ENCODE measurements at regions not wholly inside any gene's neighbourhood (a gene's known extent, or its start where the extent isn't known, plus 50 kb on each side); places are given as distances from the start of the nearest gene placed in this dataset.
"Not testable (repeated sequence)": the region's sequence is repeated elsewhere in the genome, so short reads cannot be mapped to it uniquely, and the experiment has no call there.

GRCh38 chr4:53902786-53903185 lies 161.6 kb downstream of the CHIC2 start:
- no peak overlapping the region for H3K27ac ChIP-seq
- no peak overlapping the region for H3K4me2 ChIP-seq
- no peak overlapping the region for H3K4me3 ChIP-seq
- H3K36me3 ChIP-seq: no peaks in the 10 kb centered on the region
- no peaks in the 10 kb centered on the region for H3K9me3 ChIP-seq (replicated peaks in 1 of 11)
- TF ChIP-seq Cebpa-rat (IDR thresholded peaks at IDR 0.05): no peak
- H4K20me1 ChIP-seq: no peaks in the 10 kb centered on the region
- peaks cover 11 to 21% (median 12%) of the 10 kb centered on the region in 10 experiments; a peak in 17 of 20 replicates for H3K4me1 ChIP-seq
- no peak overlapping the region for H3K9ac ChIP-seq
- H3K27me3 ChIP-seq: no peaks in the 10 kb centered on the region

DNA sequence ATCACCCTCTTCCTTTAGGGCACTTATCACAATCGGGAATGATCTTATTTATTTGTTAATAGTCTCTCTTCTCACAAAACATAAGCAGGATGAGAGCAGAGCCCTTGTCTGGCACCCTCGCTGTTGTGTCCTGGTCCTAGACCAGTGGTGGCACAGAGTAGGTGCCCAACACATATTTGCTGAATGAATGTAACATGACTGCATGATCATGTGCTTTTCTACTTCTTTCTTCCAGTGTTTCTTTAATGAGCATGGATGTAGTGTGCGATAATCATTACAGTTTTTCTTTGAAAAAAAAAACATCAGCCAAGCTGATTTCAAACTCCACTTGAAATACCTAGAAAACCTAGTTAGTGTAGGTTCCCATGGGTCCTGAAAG lies 164.1 kb downstream of the CHIC2 start:
- H3K4me1 ChIP-seq: peaks cover 0 to 7% (median 0%) of the 10 kb centered on the region in 10 experiments; a peak in 4 of 20 replicates
- no peak overlapping the region for H3K9ac ChIP-seq
- H3K36me3 ChIP-seq: no peaks in the 10 kb centered on the region
- no peaks in the 10 kb centered on the region for H4K20me1 ChIP-seq
- no peak overlapping the region for H3K4me3 ChIP-seq
- H3K27ac ChIP-seq: no peak overlapping the region
- no peak for TF ChIP-seq Cebpa-rat (IDR thresholded peaks at IDR 0.05)
- H3K9me3 ChIP-seq (replicated peaks in 1 of 11): no peaks in the 10 kb centered on the region
- H3K27me3 ChIP-seq: no peaks in the 10 kb centered on the region
- 0 out of 22 replicates have a peak overlapping the region, but pooled peaks of 1 of the 11 experiments have one; percentile 10 for H3K4me2 ChIP-seq

DNA sequence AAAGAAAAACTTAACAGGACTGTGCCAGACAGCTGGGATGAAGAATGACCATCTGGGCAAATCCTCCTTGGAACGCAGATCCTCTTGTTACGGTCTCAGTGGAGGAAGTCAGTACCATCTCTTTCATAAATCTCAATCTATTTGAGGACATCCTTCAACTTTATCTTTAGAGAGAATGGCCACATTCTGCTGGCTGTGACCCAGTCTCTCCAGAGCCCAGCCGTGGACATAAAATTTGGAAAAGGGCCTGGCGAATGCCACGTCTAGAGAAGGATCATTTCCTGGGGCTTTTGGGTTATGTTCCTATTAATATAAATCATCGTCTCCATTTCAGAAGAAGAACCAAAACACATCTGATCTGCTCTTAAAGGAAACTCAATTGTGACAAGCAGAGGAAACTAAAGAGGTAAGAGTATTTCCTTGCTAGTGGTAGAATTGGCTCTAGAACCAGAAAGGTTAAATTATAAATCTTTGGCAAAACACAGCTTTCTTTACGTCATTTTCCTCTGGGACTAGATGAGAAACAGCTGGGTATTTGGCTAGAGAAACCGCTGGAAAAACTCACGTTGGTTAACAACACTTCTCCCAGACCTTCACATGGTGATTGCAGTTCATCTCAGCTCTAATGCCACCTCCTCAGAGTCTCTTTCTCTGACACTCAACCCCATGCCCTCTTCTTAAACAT lies 164.7 kb downstream of the CHIC2 start:
- peaks cover 0 to 2% (median 0%) of the 10 kb centered on the region in 10 experiments; a peak in 2 of 20 replicates for H3K4me1 ChIP-seq
- H4K20me1 ChIP-seq: no peaks in the 10 kb centered on the region
- TF ChIP-seq Cebpa-rat (IDR thresholded peaks at IDR 0.05): no peak
- H3K9ac ChIP-seq: no peak overlapping the region
- H3K9me3 ChIP-seq (replicated peaks in 1 of 11): no peaks in the 10 kb centered on the region
- H3K36me3 ChIP-seq: no peaks in the 10 kb centered on the region
- H3K4me3 ChIP-seq: no peak overlapping the region
- no peaks in the 10 kb centered on the region for H3K27me3 ChIP-seq
- H3K27ac ChIP-seq: no peak overlapping the region
- H3K4me2 ChIP-seq: 0 out of 22 replicates have a peak overlapping the region, but pooled peaks of 1 of the 11 experiments have one; percentile 10

GRCh38 chr4:53895137-53895536 lies 169.3 kb downstream of the CHIC2 start:
- H3K36me3 ChIP-seq: no peaks in the 10 kb centered on the region
- H3K4me3 ChIP-seq: no peak overlapping the region
- no peak overlapping the region for H3K9ac ChIP-seq
- peaks cover 0 to 9% (median 7%) of the 10 kb centered on the region in 10 experiments; a peak in 8 of 20 replicates for H3K4me1 ChIP-seq
- H4K20me1 ChIP-seq: no peaks in the 10 kb centered on the region
- no peaks in the 10 kb centered on the region for H3K27me3 ChIP-seq
- H3K9me3 ChIP-seq (replicated peaks in 1 of 11): no peaks in the 10 kb centered on the region
- no peak overlapping the region for H3K27ac ChIP-seq
- no peak overlapping the region for H3K4me2 ChIP-seq
- TF ChIP-seq Cebpa-rat (IDR thresholded peaks at IDR 0.05): no peak

DNA sequence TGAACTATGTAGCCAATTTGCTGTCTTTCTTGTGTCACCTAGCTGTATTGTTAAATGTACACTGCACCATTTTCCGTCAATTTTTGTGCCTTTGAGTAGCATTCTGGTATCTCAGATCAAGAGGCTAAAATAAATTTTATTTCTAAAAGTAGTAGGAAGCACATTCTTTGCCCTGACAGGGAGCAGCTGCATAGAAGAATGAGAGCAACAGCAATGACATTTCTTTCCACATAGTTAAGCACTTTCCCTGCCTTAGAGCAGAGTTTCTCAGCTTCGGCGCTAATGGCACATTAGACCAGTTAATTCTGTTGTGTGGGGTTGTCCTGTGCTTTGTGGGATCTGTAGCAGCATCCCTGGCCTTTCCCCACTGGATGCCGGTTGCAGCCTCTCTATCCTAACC lies 173.9 kb downstream of the CHIC2 start:
- H3K4me3 ChIP-seq: no peak overlapping the region
- no peaks in the 10 kb centered on the region for H3K9me3 ChIP-seq (replicated peaks in 1 of 11)
- H3K27me3 ChIP-seq: no peaks in the 10 kb centered on the region
- H3K4me2 ChIP-seq: no peak overlapping the region
- no peaks in the 10 kb centered on the region for H3K36me3 ChIP-seq
- no peak for TF ChIP-seq Cebpa-rat (IDR thresholded peaks at IDR 0.05)
- H3K9ac ChIP-seq: no peak overlapping the region
- peaks cover 0 to 9% (median 7%) of the 10 kb centered on the region in 10 experiments; a peak in 8 of 20 replicates for H3K4me1 ChIP-seq
- H3K27ac ChIP-seq: no peak overlapping the region
- H4K20me1 ChIP-seq: no peaks in the 10 kb centered on the region

DNA sequence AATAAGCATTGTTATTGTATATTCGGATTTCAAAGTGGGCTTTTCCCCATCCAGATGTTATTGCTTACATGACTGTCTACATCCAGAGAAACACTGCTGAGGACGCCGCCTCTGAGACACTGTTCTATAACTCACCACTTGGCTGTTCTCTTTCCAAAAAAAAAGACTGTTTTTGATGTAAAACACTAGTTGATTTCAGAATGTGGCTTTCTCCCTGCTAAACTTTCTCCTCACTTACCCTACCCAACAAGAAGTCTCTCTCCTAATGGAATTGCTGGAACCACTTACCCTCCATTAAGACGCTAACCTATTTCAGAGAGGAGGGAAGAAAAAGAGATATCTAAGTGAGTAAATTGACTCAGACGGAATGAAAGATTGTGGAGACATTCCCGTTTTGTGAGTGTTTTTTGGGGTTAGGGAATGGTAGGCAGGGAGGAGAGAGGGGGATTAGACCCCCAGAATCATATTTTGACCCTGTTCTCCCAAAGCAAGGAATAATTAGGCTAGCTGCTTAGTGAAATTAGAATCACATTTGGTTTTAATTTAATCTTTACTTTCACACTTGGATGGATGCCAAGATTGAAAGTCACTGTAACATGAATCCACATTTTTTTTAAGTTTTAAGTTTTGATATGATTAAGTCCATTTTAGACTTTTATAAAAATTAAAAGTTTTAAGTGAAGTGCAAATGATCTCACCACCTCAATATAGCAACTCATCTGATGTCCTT lies 174.9 kb downstream of the CHIC2 start:
- Histone ChIP-seq H3K4me3 (no peak overlapping the region), H3K36me3 (no peaks in the 10 kb centered on the region), H3K9ac (no peak overlapping the region), H3K4me1 (peaks cover 0 to 9% (median 7%) of the 10 kb centered on the region in 10 experiments; a peak in 8 of 20 replicates), H3K27me3 (no peaks in the 10 kb centered on the region), H4K20me1 (no peaks in the 10 kb centered on the region), H3K27ac (no peak overlapping the region), H3K9me3 (replicated peaks in 1 of 11) (no peaks in the 10 kb centered on the region), H3K4me2 (no peak overlapping the region)
- TF ChIP-seq Cebpa-rat (IDR thresholded peaks at IDR 0.05): no peak

GRCh38 chr4:53886090-53886489 lies 178.3 kb downstream of the CHIC2 start:
- H4K20me1 ChIP-seq: no peaks in the 10 kb centered on the region
- H3K9ac ChIP-seq: no peak overlapping the region

DNA sequence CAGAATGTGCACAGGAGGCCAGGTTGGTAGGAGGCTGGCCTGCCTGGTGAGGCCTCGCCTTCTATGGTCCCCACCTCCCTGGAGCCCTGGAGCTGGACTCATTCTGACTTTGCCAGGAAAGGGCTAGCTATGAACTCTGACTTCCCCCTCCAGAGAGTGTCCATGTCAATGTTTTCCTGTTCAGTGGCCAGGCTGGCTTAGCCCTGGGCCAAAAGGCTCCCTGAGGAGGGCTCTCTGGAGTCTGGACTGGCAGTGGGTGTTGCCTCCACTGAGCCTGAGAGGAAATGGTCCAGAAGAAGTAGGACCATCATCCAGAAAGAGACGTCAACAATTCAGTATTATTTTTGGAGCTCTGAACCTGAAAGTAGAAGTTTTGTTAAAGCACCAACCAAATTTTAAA lies 178.7 kb downstream of the CHIC2 start:
- TF ChIP-seq Cebpa-rat (IDR thresholded peaks at IDR 0.05): no peak
- no peaks in the 10 kb centered on the region for H3K36me3 ChIP-seq

More at GRCh38 chr4:53886090-53886489, 178.3 kb downstream of the CHIC2 start:
- no peak overlapping the region for H3K4me2 ChIP-seq
- no peak for TF ChIP-seq Cebpa-rat (IDR thresholded peaks at IDR 0.05)
- no peaks in the 10 kb centered on the region for H3K27me3 ChIP-seq
- H3K27ac ChIP-seq: no peak overlapping the region
- no peak overlapping the region for H3K4me3 ChIP-seq
- H3K4me1 ChIP-seq: no peaks in the 10 kb centered on the region
- no peaks in the 10 kb centered on the region for H3K36me3 ChIP-seq
- peaks cover 0 to 10% (median 0%) of the 10 kb centered on the region in 11 experiments; a peak in 6 of 22 replicates for H3K9me3 ChIP-seq (replicated peaks in 1 of 11)

GRCh38 chr4:53877096-53877495 lies 187.3 kb downstream of the CHIC2 start:
- H3K9ac ChIP-seq; H3K27ac ChIP-seq; H3K9me3 ChIP-seq (replicated peaks in 1 of 11); H4K20me1 ChIP-seq; H3K4me1 ChIP-seq; H3K27me3 ChIP-seq; H3K4me2 ChIP-seq; H3K4me3 ChIP-seq; H3K36me3 ChIP-seq: not testable (repeated sequence)

More for the DNA sequence above, 178.7 kb downstream of the CHIC2 start:
- no peak overlapping the region for H3K4me3 ChIP-seq
- no peaks in the 10 kb centered on the region for H4K20me1 ChIP-seq
- H3K4me1 ChIP-seq: no peaks in the 10 kb centered on the region
- no peak overlapping the region for H3K4me2 ChIP-seq
- H3K9ac ChIP-seq: no peak overlapping the region
- H3K27me3 ChIP-seq: no peaks in the 10 kb centered on the region
- no peak overlapping the region for H3K27ac ChIP-seq
- H3K9me3 ChIP-seq (replicated peaks in 1 of 11): peaks cover 0 to 10% (median 0%) of the 10 kb centered on the region in 11 experiments; a peak in 6 of 22 replicates

All from BLaER1 treated with 17β-estradiol and CSF1 and Interleukin-3, amounts not matched to agents 10 nM and 100 nM (cell line).